HepG2 (cell line): ENCODE measurements at regions not wholly inside any gene's neighbourhood (a gene's known extent, or its start where the extent isn't known, plus 50 kb on each side); places are given as distances from the start of the nearest gene placed in this dataset.

Experiments
- ATAC-seq: fragments of 200-7000 bp; cut with Tn5 transposase; 3 replicates; pipeline ENCODE4 v1.9.1; 2020; ENCODE audit warnings: mild to moderate bottlenecking, moderate library complexity
- BruUV-seq: library from RNA; stranded (reverse); fragments of 400-500 nt; replicated peaks from 2 replicates; lab custom pipeline; 2021; lab: Mats Ljungman, UMichigan
- CTCF ChIA-PET: fragments of 300-600 bp; formaldehyde crosslinking; extraction: SDS; loops from one replicate; lab custom pipeline; 2021; ENCODE audit warnings: low total read pairs, inconsistent platforms, low intra/inter-chr PET ratio; lab: Yijun Ruan, JAX
- POLR2A ChIA-PET: fragments of 350-600 bp; sonication (Branson Sonifier 250); formaldehyde crosslinking; loops from one replicate; lab custom pipeline; 2020; ENCODE audit warnings: antibody characterized with exemption, inconsistent platforms; lab: Yijun Ruan, JAX
- DNase-seq: peaks from one replicate; pipeline ENCODE4 v3.0.0-alpha.2; 2015; ENCODE audit warnings: low spot score
- FAIRE-seq: peaks from 3 replicates; lab custom pipeline; 2011; peaks lifted over from hg19 to GRCh38; lab: Jason Lieb, UNC
- H2AFZ ChIP-seq: one replicate; pipeline ENCODE4 v1.6.1; 2011; ENCODE audit warnings: low read length, inconsistent platforms
- H3K27ac ChIP-seq: fragments of 300-600 bp; 3 replicates; pipeline ENCODE4 v1.8.0; 2011; ENCODE audit warnings: mixed run types, mild to moderate bottlenecking, mixed read lengths, low read length, inconsistent platforms; ENCODE audit not compliant: insufficient read depth; ENCODE audit errors: extremely low read length
- H3K27me3 ChIP-seq, 2 experiments: fragments of 200-600 bp in 1 of 2; 2 replicates in 1 of 2; 3 replicates in 1 of 2; pipeline versions ENCODE4 v1.6.0 to v1.8.0; 2011; ENCODE audit warnings: low read length in 2 of 2, mild to moderate bottlenecking in 2 of 2, moderate library complexity in 2 of 2, inconsistent platforms in 1 of 2; ENCODE audit not compliant: insufficient read depth in 2 of 2, control insufficient read depth in 1 of 2
- H3K36me3 ChIP-seq, 2 experiments: fragments of 200-600 bp in 1 of 2; replicated peaks in 1 of 2; 2 replicates in 1 of 2; 3 replicates in 1 of 2; pipeline versions ENCODE4 v1.5.1 to v1.8.0; 2011; ENCODE audit warnings: low read length in 2 of 2, inconsistent platforms in 1 of 2; ENCODE audit not compliant: insufficient read depth in 2 of 2, control insufficient read depth in 1 of 2
- H3K4me1 ChIP-seq: 2 replicates; pipeline ENCODE4 v1.5.1; 2012; ENCODE audit warnings: low read length, inconsistent platforms; ENCODE audit not compliant: insufficient read depth
- H3K4me2 ChIP-seq: 2 replicates; pipeline ENCODE4 v1.6.0; 2011; ENCODE audit warnings: low read depth, low read length, inconsistent platforms
- H3K4me3 ChIP-seq, 3 experiments: fragments of 200-600 bp in 1 of 3; sonication (generic), shearing (Covaris generic) in 1 of 3; replicated peaks in 1 of 3; 2 replicates each; pipeline ENCODE4 v1.5.1; 2011 to 2016; ENCODE audit warnings: low read length in 3 of 3, inconsistent platforms in 2 of 3, low read depth in 2 of 3, mild to moderate bottlenecking in 2 of 3, control low read depth in 1 of 3, mixed read lengths in 1 of 3; ENCODE audit not compliant: insufficient read depth in 1 of 3
- H3K79me2 ChIP-seq: one replicate; pipeline ENCODE4 v1.6.1; 2011; ENCODE audit warnings: low read length, inconsistent platforms; ENCODE audit not compliant: insufficient read depth
- H3K9ac ChIP-seq: 2 replicates; pipeline ENCODE4 v1.6.0; 2011; ENCODE audit warnings: mild to moderate bottlenecking, low read depth, low read length, inconsistent platforms; ENCODE audit not compliant: insufficient read depth
- H3K9me3 ChIP-seq: 2 replicates; pipeline ENCODE4 v1.5.1; 2012; ENCODE audit warnings: mild to moderate bottlenecking, low read length
- H4K20me1 ChIP-seq: 2 replicates; pipeline ENCODE4 v1.6.0; 2011; ENCODE audit warnings: inconsistent platforms, mild to moderate bottlenecking, low read length, moderate library complexity; ENCODE audit not compliant: insufficient read depth
- CCDC6 ChIP-seq: sonication (generic); formaldehyde crosslinking; IDR thresholded peaks from 2 replicates; pipeline ENCODE4 v1.8.1; 2022; ENCODE audit warnings: mild to moderate bottlenecking, missing genetic modification reagents, moderate library complexity
- TRIM22 ChIP-seq: fragments of 450-650 bp; IDR thresholded peaks from 2 replicates; pipeline ENCODE4 v1.6.1; 2017
- U2AF2 ChIP-seq: fragments of 200-400 bp; formaldehyde crosslinking; IDR thresholded peaks from 2 replicates; pipeline ENCODE4 v1.6.1; 2017; ENCODE audit warnings: low read depth, mild to moderate bottlenecking, low read length
- ZC3H13 ChIP-seq: sonication (generic); formaldehyde crosslinking; IDR thresholded peaks from 2 replicates; pipeline ENCODE4 v1.8.1; 2023; ENCODE audit warnings: mild to moderate bottlenecking, missing genetic modification reagents, moderate library complexity
- ZC3H4 ChIP-seq: sonication (generic); formaldehyde crosslinking; IDR thresholded peaks from 2 replicates; pipeline ENCODE4 v1.4.0; 2020; ENCODE audit warnings: missing genetic modification reagents, borderline replicate concordance
- ZFP36L2 ChIP-seq: sonication (generic); formaldehyde crosslinking; IDR thresholded peaks from 2 replicates; pipeline ENCODE4 v1.4.0; 2020; ENCODE audit warnings: missing genetic modification reagents
- ZNF670 ChIP-seq: sonication (generic); formaldehyde crosslinking; IDR thresholded peaks from 2 replicates; pipeline ENCODE4 v1.8.0; 2022; ENCODE audit warnings: mild to moderate bottlenecking, missing genetic modification reagents, borderline replicate concordance
- WGBS: methylation state at CpG from one replicate; pipeline ENCODE4 v1.1.6; 2017; ENCODE audit warnings: low lambda C conversion rate; 5-methylcytosine and 5-hydroxymethylcytosine counted together
- in situ Hi-C: cut with HindIII; loops from 2 replicates; pipeline ENCODE4 v1.10.0; 2017; ENCODE audit warnings: low pct_unique_long_range_greater_than_20kb; ENCODE audit not compliant: extremely low pct_ligation_motif_present
- intact Hi-C: fragments of 100-400 bp; cut with micrococcal nuclease; formaldehyde crosslinking; loops from one replicate; pipeline ENCODE4 v1.10.0; 2022; ENCODE audit not compliant: unreplicated experiment

- intact Hi-C loops: no loop called here
- no peaks in the 10 kb centered on the region for H3K27me3 ChIP-seq
- no peak for DNase-seq
- in situ Hi-C loops: no loop called here
- no peak overlapping the region for H2AFZ ChIP-seq
- H4K20me1 ChIP-seq: no peaks in the 10 kb centered on the region
- H3K36me3 ChIP-seq: no peaks in the 10 kb centered on the region
- no TSS peak for BruUV-seq
- no peak overlapping the region for H3K9ac ChIP-seq
- ATAC-seq: no peak
- ChIA-PET POLR2A (no interaction called here), CTCF (no interaction called here)
- no peak overlapping the region for H3K27ac ChIP-seq
- H3K79me2 ChIP-seq: no peaks in the 10 kb centered on the region
- H3K4me1 ChIP-seq: no peaks in the 10 kb centered on the region
- H3K9me3 ChIP-seq: peaks cover 11% of the 10 kb centered on the region
- TF ChIP-seq ZFP36L2 (CRISPR knock-in tag) (no peak), ZC3H4 (CRISPR knock-in tag) (no peak), U2AF2 (no peak), ZC3H13 (CRISPR knock-in tag) (no peak)
- TF ChIP-seq, all 625 proteins: peak for 0
- FAIRE-seq: no peak
- Histone ChIP-seq H3K4me3 (no peak overlapping the region), H3K4me2 (no peak overlapping the region)
Measured at GRCh38 chr1:208977012-208977411, 606.5 kb upstream of the CAMK1G start.

GRCh38 chr1:208977638-208978256, 605.8 kb upstream of the CAMK1G start:
- intact Hi-C loops: no loop called here

More at GRCh38 chr1:208977638-208978256, 605.8 kb upstream of the CAMK1G start:
- H3K27ac ChIP-seq: no peak overlapping the region
- TF ChIP-seq TRIM22 (no peak), ZNF670 (CRISPR knock-in tag) (no peak), CCDC6 (CRISPR knock-in tag) (no peak)
- TF ChIP-seq, all 625 proteins: peak for 0
- ATAC-seq: no peak
- H3K4me3 ChIP-seq: no peak overlapping the region
- H2AFZ ChIP-seq: no peak overlapping the region
- no peaks in the 10 kb centered on the region for H3K36me3 ChIP-seq
- no peak for DNase-seq
- BruUV-seq: no TSS peak
- FAIRE-seq: no peak
- H3K9ac ChIP-seq: no peak overlapping the region
- no peaks in the 10 kb centered on the region for H3K27me3 ChIP-seq
- ChIA-PET CTCF (no interaction called here), POLR2A (no interaction called here)
- no peak overlapping the region for H3K4me2 ChIP-seq
- no peaks in the 10 kb centered on the region for H3K4me1 ChIP-seq
- in situ Hi-C loops: no loop called here
- peaks cover 7% of the 10 kb centered on the region for H3K9me3 ChIP-seq
- H4K20me1 ChIP-seq: no peaks in the 10 kb centered on the region
- WGBS: 1% methylated on average over 3 of the region's 3 CpGs
- H3K79me2 ChIP-seq: no peaks in the 10 kb centered on the region
